Left colon (tissue), 2 donors: ENCODE measurements at regions not wholly inside any gene's neighbourhood (a gene's known extent, or its start where the extent isn't known, plus 50 kb on each side); places are given as distances from the start of the nearest gene placed in this dataset.

ENCODE experiments used
- ATAC-seq: fragments of 200-7000 bp; cut with Tn5 transposase; one replicate; pipeline ENCODE4 v1.9.1; 2020; ENCODE audit warnings: mild to moderate bottlenecking, moderate library complexity
- DNase-seq, 2 donors: peaks; one replicate each; pipeline ENCODE4 v3.0.0-alpha.2; 2020
- intact Hi-C, 2 donors: fragments of 100-400 bp; cut with DNase I in 1 of 2; cut with micrococcal nuclease in 1 of 2; formaldehyde crosslinking; loops; one replicate each; pipeline versions ENCODE4 v1.11.2 to v1.14.0; 2022; cut with DNase I, micrococcal nuclease
- donor health status: DM: no; HTN: no; CAD: no.
- donor health status: DM: yes; HTN: yes; CAD: no.

DNA sequence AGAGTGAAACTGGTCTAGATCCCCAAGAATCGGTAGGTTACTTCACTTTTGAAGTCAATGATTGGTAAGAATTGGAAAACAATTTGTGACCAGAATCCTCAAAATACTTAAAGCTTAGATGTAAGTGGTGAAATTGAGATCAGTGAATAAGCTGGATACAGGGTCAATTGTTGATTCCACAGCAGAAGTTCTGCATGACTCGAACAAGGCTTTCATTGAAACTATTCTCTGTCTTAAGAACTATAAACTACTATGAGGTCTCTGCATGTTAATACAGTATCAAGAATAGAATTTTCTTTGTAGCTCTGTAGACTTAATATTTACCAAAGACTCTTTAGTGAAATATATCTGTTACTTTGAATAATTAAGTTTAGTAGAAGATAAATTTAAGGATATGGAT lies 324.2 kb upstream of the FIGN start:
- intact Hi-C loops: no loop called here
- DNase-seq: no peak
- ATAC-seq: no peak

DNA sequence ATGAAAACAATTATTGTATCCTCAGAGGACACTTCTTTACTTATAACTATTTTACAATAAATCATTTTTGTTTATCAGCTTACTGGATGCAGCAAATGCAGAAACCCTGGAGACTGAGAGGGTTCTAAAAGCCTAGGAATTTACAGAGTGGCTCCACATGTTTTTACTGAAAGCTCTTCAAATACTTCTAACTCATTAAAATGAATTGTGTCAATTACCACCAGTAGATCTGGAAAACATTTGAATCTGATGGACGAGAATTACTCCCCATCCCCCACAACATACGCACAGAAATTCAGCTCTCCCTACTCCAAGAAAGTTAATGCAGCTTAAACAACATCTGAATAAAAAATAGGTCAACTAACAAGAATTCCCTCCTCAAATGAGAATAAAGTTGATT lies 319.8 kb upstream of the FIGN start:
- DNase-seq: no peak
- no peak for ATAC-seq
- intact Hi-C loops: no loop called here

DNA sequence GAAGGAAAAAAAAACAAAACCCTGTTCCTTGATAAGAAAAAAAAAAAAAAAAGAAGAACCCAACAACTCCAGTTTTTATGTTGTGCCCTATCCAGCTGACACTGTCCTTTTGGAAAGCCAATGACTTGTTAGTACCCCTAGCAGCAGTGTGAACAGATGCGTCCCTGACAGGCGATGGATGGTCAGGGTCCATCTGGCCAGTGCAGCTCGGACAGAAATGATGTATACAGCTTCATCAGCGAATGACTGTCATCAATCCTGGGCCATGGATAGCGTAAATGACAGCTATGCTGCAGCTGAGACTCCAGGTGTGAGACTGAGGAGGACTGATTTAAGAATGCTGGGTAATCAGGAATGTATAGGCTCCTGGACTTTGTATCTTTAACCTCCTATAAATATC lies 318.8 kb upstream of the FIGN start:
- no peak for ATAC-seq

DNA sequence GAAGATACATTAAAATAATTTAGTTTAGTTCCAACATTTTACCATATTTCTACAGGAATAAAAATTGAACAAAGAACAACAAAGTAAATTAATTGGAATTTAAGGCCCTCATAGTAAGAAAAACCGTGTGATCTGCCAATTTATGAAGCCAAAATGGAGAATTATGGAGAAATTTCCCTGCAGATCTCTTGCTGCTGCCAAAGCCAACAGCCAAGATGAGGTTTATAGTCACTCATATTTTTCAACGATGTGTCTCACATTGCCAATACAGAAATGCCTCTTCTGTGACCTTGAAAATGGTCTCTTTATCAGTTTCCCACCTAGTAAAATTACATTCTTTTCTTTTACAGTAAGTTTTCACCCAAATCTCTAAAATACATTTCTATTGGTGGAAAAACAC lies 317.2 kb upstream of the FIGN start:
- DNase-seq (no peak), ATAC-seq (no peak)
- intact Hi-C loops: no loop called here

More for the DNA sequence above, 318.8 kb upstream of the FIGN start:
- intact Hi-C loops: no loop called here
- no peak for DNase-seq

DNA sequence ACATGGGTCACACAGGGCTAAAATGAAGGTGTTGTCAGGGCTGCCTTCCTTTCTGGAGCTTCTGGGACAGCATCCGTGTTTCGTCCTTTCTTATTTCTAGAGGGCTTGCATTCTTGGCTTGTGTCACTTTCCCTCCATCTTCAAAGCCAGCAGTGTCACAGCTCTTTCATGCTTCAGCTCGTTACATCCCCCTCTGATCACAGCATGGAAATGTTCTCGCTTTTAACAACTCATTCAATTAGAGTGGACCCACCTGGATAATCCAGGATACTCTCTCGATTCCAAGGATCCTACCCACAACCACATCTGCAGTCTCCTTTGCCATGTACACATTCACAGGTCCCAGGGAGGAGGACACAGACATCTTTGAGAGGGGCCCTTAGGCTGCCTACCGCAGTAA lies 316.2 kb upstream of the FIGN start:
- no peak for ATAC-seq
- no peak for DNase-seq
- intact Hi-C loops: no loop called here

DNA sequence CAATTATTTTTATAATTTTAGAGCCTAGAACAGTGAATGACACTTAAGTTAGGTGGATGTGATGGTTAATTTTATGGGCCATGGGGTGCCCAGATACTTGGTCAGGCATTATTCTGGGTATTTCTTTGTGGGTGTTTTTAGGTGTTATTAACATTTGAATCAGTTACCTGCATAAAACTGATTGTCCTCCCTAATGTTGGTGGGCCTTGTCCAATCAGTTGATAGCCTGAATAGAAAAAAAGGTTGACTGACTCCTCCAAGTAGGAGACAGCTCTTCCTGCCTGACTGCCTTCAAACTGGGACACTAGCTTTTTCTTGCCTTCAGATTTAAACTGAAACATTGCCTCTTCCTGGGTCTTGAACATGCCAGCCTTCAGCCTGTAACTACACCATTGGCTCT lies 312.9 kb upstream of the FIGN start:
- intact Hi-C loops: no loop called here
- ATAC-seq: no peak
- DNase-seq: no peak

DNA sequence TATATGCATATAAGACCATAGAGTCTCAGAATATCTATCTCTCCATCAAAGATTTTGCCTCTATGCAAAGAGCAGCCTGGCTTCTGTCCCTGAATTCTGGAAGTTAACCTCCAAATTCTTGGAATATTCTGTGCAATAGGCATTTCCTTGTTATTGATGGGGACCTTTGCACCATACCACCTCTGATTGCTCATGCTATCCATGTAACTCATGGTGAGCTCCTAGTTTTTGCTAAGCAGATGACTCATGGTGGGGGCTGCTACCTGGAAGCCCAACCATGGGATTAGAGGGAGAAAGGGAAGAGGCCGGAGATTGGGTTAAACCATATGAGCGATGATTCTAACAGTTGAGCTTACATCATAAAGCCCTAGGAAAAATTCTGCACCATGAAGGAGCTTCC lies 310.2 kb upstream of the FIGN start:
- ATAC-seq: no peak
- no peak for DNase-seq
- intact Hi-C loops: no loop called here

DNA sequence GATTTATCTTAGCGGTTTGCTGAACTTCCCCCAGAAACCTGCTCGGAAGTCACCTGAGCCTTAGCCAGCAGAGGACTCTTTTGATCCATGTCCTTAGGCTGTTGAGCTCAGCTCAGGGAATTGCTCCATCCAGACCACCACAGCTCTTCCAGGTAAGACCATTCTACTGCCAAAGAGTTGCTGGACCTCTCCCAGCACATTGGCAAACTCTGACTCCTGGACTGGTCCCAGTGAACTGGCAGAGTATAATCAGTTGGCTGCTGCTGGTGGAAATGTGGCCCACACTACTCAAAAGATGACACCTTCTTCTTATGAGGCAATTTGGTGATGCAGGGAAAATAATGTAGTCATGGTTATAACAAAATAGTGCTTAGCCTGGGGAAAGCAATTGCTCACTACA lies 308.8 kb upstream of the FIGN start:
- intact Hi-C loops: no loop called here
- DNase-seq (no peak), ATAC-seq (no peak)

DNA sequence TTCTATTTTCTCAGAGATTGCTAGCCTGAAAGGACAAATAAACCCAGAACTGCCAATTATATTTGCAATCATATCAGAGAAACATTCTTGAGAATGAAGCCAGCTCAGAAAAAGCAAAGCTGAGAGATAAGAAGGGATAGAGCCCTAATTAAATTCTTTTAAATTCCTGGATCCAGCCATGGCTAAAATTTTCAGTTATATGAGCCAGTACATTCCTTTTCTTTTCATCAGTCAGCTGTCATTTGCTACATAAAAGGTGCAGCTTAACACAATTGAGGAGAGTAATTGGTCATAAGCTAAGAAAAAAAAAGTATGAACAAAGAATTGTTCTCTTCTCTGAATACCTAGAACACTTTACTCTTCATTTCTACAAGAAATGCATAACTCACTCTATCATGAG lies 303.5 kb upstream of the FIGN start:
- DNase-seq (no peak), ATAC-seq (no peak)
- intact Hi-C loops: no loop called here

DNA sequence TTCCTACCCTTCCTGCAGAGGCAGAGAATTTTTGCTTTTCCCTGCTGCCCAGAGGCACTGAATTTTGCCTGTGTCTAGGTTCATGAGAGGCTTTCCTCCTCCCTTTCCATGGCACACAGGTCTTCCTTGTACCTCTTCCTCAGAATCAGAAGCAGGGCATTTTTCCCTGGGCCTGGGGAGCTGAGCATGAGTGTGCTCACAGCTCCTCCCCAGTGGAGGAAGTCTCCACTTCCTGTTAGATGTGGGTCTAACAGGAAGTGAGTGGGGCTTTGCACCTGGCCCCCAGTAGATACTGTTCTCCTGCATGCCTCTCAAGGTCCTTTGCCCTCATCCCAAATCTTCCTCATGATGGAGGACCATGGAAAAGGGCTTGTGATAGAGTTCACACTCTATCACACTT lies 297.2 kb upstream of the FIGN start:
- intact Hi-C loops: no loop called here
- ATAC-seq: no peak
- DNase-seq: no peak

DNA sequence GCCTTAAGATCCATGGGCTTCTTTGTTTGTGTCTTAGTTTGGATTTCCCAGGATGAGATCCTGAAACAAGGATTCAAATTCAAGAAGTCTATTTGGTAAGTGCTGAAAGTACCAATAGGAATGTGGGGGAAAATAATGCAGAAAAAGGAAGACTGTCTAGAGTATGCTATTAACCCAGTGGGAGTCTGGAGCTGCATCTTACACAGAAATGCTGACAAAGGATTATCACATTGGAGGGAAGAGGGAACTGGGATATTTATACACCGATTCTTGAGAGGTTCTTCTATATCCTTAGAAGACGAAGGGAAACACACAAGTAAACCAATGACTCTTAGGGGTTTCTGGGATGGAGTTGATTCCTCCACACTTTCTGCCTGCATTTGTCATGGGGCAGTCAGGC lies 294.8 kb upstream of the FIGN start:
- ATAC-seq (no peak), DNase-seq (no peak)
- intact Hi-C loops: no loop called here

DNA sequence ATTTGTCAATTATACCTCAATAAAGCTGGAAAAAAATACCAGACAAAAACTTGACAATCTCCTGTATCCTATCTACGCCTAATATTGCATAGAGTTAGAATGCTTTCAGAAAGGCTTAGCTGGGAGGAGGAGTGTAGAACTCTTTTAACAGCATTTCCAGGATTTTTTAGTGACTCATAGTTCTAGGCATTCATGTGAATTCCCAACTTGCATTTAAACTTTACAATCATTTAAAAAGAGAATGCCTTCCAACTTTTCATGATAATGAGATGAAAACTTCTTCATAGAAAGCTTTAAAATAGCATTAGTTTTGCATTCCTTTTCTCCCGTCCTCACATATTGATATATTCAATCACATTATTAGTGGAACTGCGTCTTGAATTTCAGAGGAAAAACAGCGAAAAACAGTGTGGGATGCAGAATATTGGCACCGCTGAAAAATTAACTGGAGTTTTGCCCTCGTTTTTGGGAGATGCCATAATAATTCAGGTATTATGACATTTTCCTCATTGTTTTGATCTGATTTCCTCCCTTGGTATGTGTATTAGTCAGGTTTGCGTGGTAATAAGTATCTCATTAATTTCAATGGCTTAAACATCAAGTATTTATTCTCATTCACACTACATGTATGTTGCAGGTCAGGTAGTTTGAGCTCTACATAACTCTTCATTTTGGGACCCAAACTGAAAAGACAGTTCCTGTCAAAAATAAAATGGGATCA lies 293.2 kb upstream of the FIGN start:
- DNase-seq (no peak), ATAC-seq (no peak)
- intact Hi-C loops: no loop called here

DNA sequence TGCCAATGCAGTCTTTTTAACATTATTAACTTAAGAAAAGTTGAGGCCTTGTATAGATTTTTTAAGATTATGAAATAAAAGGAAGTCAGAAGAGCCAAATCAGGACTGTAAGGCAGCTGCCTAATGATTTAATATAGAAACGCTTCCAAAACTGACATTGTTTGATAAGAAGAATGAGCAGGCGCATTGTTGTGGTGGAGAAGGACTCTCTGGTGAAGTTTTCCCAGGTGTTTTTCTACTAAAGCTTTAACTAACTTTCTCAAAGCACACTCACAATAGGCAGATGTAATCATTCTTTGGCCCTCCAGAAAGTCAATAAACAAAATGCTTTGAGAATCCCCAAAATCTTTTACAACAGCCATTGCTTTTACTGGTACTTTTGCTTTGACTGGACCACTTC lies 288.6 kb upstream of the FIGN start:
- ATAC-seq: no peak
- intact Hi-C loops: no loop called here

DNA sequence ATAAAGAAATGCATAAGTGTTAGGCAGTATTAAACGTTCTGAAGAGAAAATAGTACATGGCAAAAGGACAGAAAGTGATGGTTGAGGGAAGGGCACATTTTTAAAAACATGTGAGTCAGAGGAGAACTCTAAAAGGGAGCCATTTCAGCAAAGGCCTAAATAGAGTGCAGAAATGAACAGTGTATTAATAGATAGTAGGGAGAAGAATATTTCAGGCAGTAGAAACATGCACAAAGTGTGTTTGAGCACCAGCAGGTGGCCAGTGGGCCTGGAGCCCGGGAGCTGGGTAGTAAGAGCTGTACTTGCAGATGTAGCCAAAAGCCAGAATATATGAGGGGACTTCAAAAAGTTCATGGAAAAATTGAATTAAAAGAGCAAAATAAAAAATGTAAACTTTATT lies 288.1 kb upstream of the FIGN start:
- DNase-seq: no peak
- ATAC-seq: no peak
- intact Hi-C loops: no loop called here

More for the DNA sequence above, 288.6 kb upstream of the FIGN start:
- no peak for DNase-seq

DNA sequence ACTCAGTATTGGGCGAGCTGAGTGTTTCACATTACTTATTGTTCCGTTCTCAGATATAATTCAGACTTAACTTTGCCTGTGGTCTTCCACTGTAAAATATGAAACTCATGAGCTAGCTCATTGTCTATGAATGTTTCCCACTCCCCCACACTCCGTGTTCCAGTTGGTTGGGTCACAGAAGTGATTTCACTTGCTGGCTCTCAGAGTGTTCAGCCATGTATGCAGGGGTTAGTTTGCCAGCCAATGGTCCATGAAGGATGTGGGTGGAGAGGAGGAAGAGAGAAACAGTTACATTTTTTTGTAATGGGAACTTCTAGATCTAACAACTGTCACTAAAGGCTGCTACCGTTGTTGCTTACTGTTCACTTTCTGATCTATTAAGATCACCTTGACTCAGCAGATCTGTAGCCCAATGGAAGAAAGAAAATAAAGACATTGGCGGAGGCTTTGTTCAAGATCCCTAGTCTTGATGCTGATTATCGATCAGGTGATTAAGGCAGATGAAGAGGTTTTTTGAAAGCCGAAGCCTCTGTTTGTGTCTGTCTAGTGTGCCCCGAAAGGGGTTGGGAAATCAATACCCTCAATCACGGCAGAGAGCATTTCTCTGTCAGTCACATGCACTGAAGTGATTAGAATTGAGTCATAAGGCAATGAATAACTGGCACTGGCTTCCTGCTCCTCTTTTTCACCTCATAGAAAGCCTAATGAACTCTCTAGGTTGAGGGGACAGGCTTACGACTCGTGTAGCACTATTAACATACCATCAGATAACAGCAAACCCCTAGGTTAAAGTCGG lies 279.7 kb upstream of the FIGN start:
- no peak for DNase-seq
- ATAC-seq: no peak
- intact Hi-C loops: no loop called here

DNA sequence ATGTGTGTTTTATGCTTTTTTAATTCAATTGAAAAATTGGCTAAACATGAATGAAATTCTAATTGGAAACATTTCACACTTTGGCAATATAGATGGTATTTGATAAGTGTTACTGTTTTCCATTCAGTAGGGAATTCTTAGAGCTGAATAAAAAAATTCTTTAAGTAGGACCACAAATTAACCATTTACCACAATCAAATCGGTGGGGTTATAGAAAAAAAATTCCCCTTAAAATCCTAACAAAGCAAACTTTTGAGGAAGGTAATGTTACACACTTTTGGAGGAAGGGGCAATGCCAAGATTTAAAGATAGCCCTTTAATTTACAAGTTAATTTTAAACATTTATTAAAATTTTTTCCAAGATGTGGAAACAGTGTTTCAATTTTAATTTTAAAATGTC lies 279.0 kb upstream of the FIGN start:
- intact Hi-C loops: no loop called here
- ATAC-seq (no peak), DNase-seq (no peak)

DNA sequence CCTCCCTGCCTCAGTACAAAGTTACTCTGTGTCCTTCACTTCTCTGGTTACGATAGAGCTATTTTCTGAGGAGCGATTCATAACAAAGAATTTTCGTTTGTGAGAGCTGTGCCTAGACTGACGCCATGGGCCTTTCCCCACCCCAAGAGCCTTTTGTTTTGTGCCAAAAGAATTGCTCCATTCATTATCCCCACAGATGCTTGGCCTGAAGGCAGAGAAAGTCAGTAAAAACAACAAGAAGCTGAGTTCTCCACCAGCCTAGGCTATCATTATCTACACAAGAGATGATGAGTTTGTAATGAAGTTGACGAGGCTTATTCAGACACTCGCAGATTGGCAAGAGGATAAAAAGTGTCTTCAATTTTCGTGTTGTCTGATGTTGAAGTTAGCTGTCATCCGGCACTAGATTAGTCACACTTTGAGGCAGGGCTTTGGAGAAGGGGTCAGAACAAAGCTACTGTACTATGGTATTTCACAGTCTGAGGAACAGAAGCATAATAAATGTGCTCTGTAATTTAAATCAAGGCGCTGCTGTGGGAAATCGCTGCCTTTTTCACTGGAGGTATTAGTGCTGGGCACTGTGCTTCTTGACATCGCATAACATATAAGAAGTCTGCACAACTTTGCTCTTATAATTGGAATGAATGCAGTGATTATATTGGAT lies 278.4 kb upstream of the FIGN start:
- no peak for ATAC-seq
- no peak for DNase-seq
- intact Hi-C loops: no loop called here

DNA sequence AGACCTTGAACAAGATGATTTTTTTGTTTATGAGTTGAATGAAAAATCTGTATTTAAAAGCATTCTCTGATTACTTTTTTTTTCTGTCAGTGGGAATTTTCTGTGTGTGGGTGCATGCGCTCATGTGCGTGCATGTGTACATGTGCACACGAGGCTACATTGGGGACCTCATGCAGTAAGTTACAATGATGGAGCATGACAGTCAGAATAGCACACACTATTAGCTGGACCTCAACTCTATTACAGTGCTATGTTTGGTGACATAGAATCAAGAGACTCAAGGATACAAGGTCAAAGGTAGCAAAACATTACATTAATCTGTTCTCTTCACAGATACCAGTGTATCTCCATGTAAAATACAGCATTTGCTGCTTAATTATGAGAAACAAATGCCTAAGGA lies 276.8 kb upstream of the FIGN start:
- ATAC-seq: no peak
- intact Hi-C loops: no loop called here
- no peak for DNase-seq

DNA sequence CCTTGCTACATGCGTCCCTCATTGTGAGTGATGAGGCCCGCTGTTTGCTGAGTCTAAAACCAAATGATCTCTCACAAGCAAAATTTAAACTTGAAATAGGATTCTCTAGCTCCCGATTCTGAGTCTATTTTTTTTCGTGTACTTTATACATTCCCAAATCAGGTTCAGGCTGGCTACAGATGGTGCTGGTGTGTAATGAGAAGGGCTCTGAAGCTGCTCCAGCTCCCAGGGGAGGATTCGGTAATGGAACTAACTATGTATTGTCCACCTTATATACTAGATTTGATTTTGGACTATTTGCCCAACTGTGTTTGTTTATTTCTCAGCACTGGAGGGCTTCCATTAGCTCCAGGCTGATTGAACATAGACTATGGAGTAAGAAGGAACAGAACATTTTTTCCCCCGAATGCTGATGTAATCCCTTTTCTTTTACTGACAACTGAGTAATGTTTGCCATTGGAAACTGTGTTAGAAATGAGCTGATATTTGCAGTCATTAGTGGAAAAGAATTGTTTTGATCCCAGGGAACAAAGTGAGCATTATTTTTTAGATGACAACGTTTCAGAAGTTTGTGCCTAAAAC lies 274.0 kb upstream of the FIGN start:
- ATAC-seq (no peak), DNase-seq (no peak)
- intact Hi-C loops: no loop called here

DNA sequence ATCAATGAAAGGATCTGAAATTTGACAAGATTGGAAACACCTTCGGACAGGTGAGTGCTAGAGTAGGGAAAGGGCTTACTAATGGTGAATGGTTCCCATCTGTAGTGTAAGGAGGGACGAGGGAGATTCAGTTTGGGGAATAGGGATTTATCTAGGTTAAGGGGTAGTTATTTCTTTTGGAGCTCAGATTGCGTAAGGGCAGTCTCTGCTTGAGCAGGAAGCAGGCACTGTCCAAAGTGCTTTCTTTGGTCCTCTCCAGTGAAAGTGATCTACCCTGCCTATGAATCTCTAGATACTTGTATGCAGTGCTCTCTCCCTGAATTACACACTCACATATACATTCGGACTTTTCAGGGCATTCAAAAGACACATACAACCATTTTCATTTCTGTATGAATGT lies 272.9 kb upstream of the FIGN start:
- intact Hi-C loops: no loop called here
- ATAC-seq: no peak
- no peak for DNase-seq
